A549 (cell line): ENCODE measurements at regions not wholly inside any gene's neighbourhood (a gene's known extent, or its start where the extent isn't known, plus 50 kb on each side); places are given as distances from the start of the nearest gene placed in this dataset.

Experiments
- BCL3 ChIP-seq: fragments of >200 bp; sonication (Bioruptor Twin); formaldehyde crosslinking; IDR thresholded peaks from 3 replicates; pipeline ENCODE4 v1.6.1; 2016
- BHLHE40 ChIP-seq: IDR thresholded peaks from 2 replicates; pipeline ENCODE4 v1.6.1; 2012; ENCODE audit warnings: low read depth, low read length, inconsistent platforms
- CBX2 ChIP-seq: fragments of 200-600 bp; sonication (generic); IDR thresholded peaks from 2 replicates; pipeline ENCODE4 v1.6.1; 2016; ENCODE audit warnings: low read depth, mild to moderate bottlenecking, borderline replicate concordance
- CHD4 ChIP-seq: fragments of 200-600 bp; sonication (generic); IDR thresholded peaks from 2 replicates; pipeline ENCODE4 v1.6.1; 2016; ENCODE audit warnings: antibody characterized with exemption, mild to moderate bottlenecking, borderline replicate concordance
- CTCF ChIP-seq: fragments of >200 bp; sonication (Bioruptor Twin); formaldehyde crosslinking; IDR thresholded peaks from 3 replicates; pipeline ENCODE4 v1.5.1; 2016
- EP300 ChIP-seq, 2 experiments: fragments of >200 bp; sonication (Bioruptor Twin); formaldehyde crosslinking; IDR thresholded peaks; 2 replicates in 1 of 2; 3 replicates in 1 of 2; pipeline ENCODE4 v1.6.1; 2016 to 2017
- JUN ChIP-seq, 2 experiments: fragments of >200 bp; sonication (Bioruptor Twin); formaldehyde crosslinking; IDR thresholded peaks; 2 replicates in 1 of 2; 3 replicates in 1 of 2; pipeline ENCODE4 v1.6.1; 2016 to 2017
- JUNB ChIP-seq: fragments of >200 bp; sonication (Bioruptor Twin); formaldehyde crosslinking; IDR thresholded peaks from 2 replicates; pipeline ENCODE4 v1.6.1; 2016
- POLR2A ChIP-seq: IDR thresholded peaks from 2 replicates; pipeline ENCODE4 v1.6.1; 2012; ENCODE audit warnings: mild to moderate bottlenecking, low read length
- REST ChIP-seq: fragments of 200-600 bp; sonication (generic); IDR thresholded peaks from 2 replicates; pipeline ENCODE4 v1.6.1; 2016; ENCODE audit warnings: antibody characterized with exemption, mild to moderate bottlenecking, moderate library complexity
- RFX5 ChIP-seq: fragments of 450-650 bp; IDR thresholded peaks from 2 replicates; pipeline ENCODE4 v1.7.1; 2014; ENCODE audit warnings: antibody characterized with exemption, mild to moderate bottlenecking, moderate library complexity
- SMC3 ChIP-seq: fragments of >200 bp; sonication (Bioruptor Twin); formaldehyde crosslinking; IDR thresholded peaks from 3 replicates; pipeline ENCODE4 v1.6.1; 2018; ENCODE audit warnings: inconsistent platforms
- ZNF302 ChIP-seq: fragments of 250-450 bp; sonication (Bioruptor Pico); IDR thresholded peaks from 2 replicates; pipeline ENCODE4 v1.9.0; 2021; ENCODE audit warnings: inconsistent platforms, mild to moderate bottlenecking, moderate library complexity

- TF ChIP-seq POLR2A = no peak
- no peak for TF ChIP-seq CBX2
- TF ChIP-seq RFX5 = no peak
- TF ChIP-seq CTCF = no peak
- no peak for TF ChIP-seq BHLHE40
- TF ChIP-seq SMC3 = no peak
- TF ChIP-seq EP300 (IDR thresholded peaks at IDR 0.05) = no peak
- no peak for TF ChIP-seq REST
- no peak for TF ChIP-seq JUN (IDR thresholded peaks at IDR 0.05)
- TF ChIP-seq BCL3 = no peak
- TF ChIP-seq JUNB = no peak
- TF ChIP-seq CHD4 = no peak
- no peak for TF ChIP-seq ZNF302 (CRISPR knock-in tag)
Measured at GRCh38 chr6:6746333-6746969, 157.9 kb downstream of the LY86 start.
